HEK293 (cell line): ENCODE measurements at regions not wholly inside any gene's neighbourhood (a gene's known extent, or its start where the extent isn't known, plus 50 kb on each side); places are given as distances from the start of the nearest gene placed in this dataset.
"Not testable (repeated sequence)": the region's sequence is repeated elsewhere in the genome, so short reads cannot be mapped to it uniquely, and the experiment has no call there.

Source experiments
- CTCF ChIA-PET: fragments of 350-600 bp; formaldehyde crosslinking; extraction: SDS; loops from one replicate; lab custom pipeline; 2021; ENCODE audit warnings: antibody characterized with exemption; lab: Yijun Ruan, JAX
- POLR2A ChIA-PET: fragments of 300-600 bp; formaldehyde crosslinking; extraction: SDS; loops from one replicate; lab custom pipeline; 2020; ENCODE audit warnings: antibody characterized with exemption, inconsistent platforms; lab: Yijun Ruan, JAX
- H3K27ac ChIP-seq: fragments of 200-500 bp; sonication (Bioruptor generic); 2 replicates; pipeline ENCODE4 v1.5.1; 2014; ENCODE audit warnings: low read depth, low read length, control low read depth, inconsistent platforms; ENCODE audit errors: extremely low read depth
- H3K36me3 ChIP-seq, 2 experiments: fragments of 200-500 bp in 1 of 2; sonication (Bioruptor generic) in 1 of 2; 1 replicate in 1 of 2; 2 replicates in 1 of 2; pipeline ENCODE4 v1.5.1; 2014 to 2017; ENCODE audit warnings: inconsistent platforms in 2 of 2, low read length in 2 of 2; ENCODE audit not compliant: control insufficient read depth in 2 of 2, insufficient read depth in 1 of 2
- H3K4me1 ChIP-seq: fragments of 200-500 bp; sonication (Bioruptor generic); 2 replicates; pipeline ENCODE4 v1.5.1; 2014; ENCODE audit warnings: mild to moderate bottlenecking, low read length, inconsistent platforms; ENCODE audit not compliant: control insufficient read depth, insufficient read depth
- H3K4me3 ChIP-seq: 2 replicates; pipeline ENCODE4 v1.5.1; 2011; ENCODE audit warnings: low read depth, mild to moderate bottlenecking, control low read depth, low read length, moderate library complexity
- H3K9me3 ChIP-seq: fragments of 200-500 bp; sonication (Bioruptor generic); 2 replicates; pipeline ENCODE4 v1.5.1; 2014; ENCODE audit warnings: low read depth, low read length, inconsistent platforms; ENCODE audit not compliant: control insufficient read depth, insufficient read depth
- BCL11A ChIP-seq: fragments of 450-650 bp; formaldehyde crosslinking; IDR thresholded peaks from 2 replicates; pipeline ENCODE4 v1.5.1; 2016; ENCODE audit warnings: low read depth, missing biosample characterization, missing genetic modification characterization
- BCL11B ChIP-seq: fragments of 450-650 bp; formaldehyde crosslinking; IDR thresholded peaks from 2 replicates; pipeline ENCODE4 v1.5.1; 2016; ENCODE audit warnings: low read depth, missing biosample characterization, missing genetic modification characterization
- FEZF1 ChIP-seq: fragments of 450-650 bp; formaldehyde crosslinking; IDR thresholded peaks from 2 replicates; pipeline ENCODE4 v1.5.1; 2016; ENCODE audit warnings: missing biosample characterization, missing genetic modification characterization
- KLF16 ChIP-seq: fragments of 450-650 bp; formaldehyde crosslinking; IDR thresholded peaks from 2 replicates; pipeline ENCODE4 v1.5.1; 2017; ENCODE audit warnings: missing biosample characterization, missing genetic modification characterization
- REST ChIP-seq: fragments of 450-650 bp; formaldehyde crosslinking; IDR thresholded peaks from 2 replicates; pipeline ENCODE4 v1.5.1; 2016; ENCODE audit warnings: missing biosample characterization, missing genetic modification characterization
- SCRT2 ChIP-seq: fragments of 450-650 bp; formaldehyde crosslinking; IDR thresholded peaks from 2 replicates; pipeline ENCODE4 v1.5.1; 2016; ENCODE audit warnings: missing biosample characterization, missing genetic modification characterization
- YY2 ChIP-seq: fragments of 450-650 bp; formaldehyde crosslinking; IDR thresholded peaks from 2 replicates; pipeline ENCODE4 v1.5.1; 2016; ENCODE audit warnings: missing biosample characterization, missing genetic modification characterization
- ZBTB10 ChIP-seq: fragments of 450-650 bp; formaldehyde crosslinking; IDR thresholded peaks from 2 replicates; pipeline ENCODE4 v1.5.1; 2016; ENCODE audit warnings: missing biosample characterization, missing genetic modification characterization
- ZBTB11 ChIP-seq: fragments of 450-650 bp; formaldehyde crosslinking; conservative IDR thresholded peaks from 2 replicates; pipeline ENCODE4 v1.5.1; 2016; ENCODE audit warnings: low read depth, missing biosample characterization, missing genetic modification characterization
- ZBTB48 ChIP-seq: fragments of 450-650 bp; formaldehyde crosslinking; IDR thresholded peaks from 2 replicates; pipeline ENCODE4 v1.5.1; 2016; ENCODE audit warnings: missing biosample characterization, missing genetic modification characterization
- ZEB2 ChIP-seq: fragments of 450-650 bp; formaldehyde crosslinking; IDR thresholded peaks from 2 replicates; pipeline ENCODE4 v1.5.1; 2016; ENCODE audit warnings: missing biosample characterization, missing genetic modification characterization
- ZNF239 ChIP-seq: fragments of 450-650 bp; formaldehyde crosslinking; IDR thresholded peaks from 2 replicates; pipeline ENCODE4 v1.5.1; 2016; ENCODE audit warnings: missing biosample characterization, missing genetic modification characterization
- ZNF324 ChIP-seq: fragments of 450-650 bp; formaldehyde crosslinking; IDR thresholded peaks from 2 replicates; pipeline ENCODE4 v1.5.1; 2016; ENCODE audit warnings: missing biosample characterization, missing genetic modification characterization
- ZNF398 ChIP-seq: fragments of 450-650 bp; formaldehyde crosslinking; IDR thresholded peaks from 2 replicates; pipeline ENCODE4 v1.5.1; 2017; ENCODE audit warnings: missing biosample characterization, missing genetic modification characterization
- ZNF426 ChIP-seq: fragments of 450-650 bp; formaldehyde crosslinking; IDR thresholded peaks from 2 replicates; pipeline ENCODE4 v1.5.1; 2017; ENCODE audit warnings: missing biosample characterization, missing genetic modification characterization, mild to moderate bottlenecking, inconsistent platforms, moderate library complexity
- ZNF510 ChIP-seq: fragments of 450-650 bp; formaldehyde crosslinking; IDR thresholded peaks from 2 replicates; pipeline ENCODE4 v1.5.1; 2018; ENCODE audit warnings: mild to moderate bottlenecking, missing genetic modification characterization, missing biosample characterization; ENCODE audit not compliant: insufficient replicate concordance
- ZNF544 ChIP-seq: fragments of 450-650 bp; formaldehyde crosslinking; IDR thresholded peaks from 2 replicates; pipeline ENCODE4 v1.5.0; 2017; ENCODE audit warnings: missing biosample characterization, missing genetic modification characterization
- ZNF548 ChIP-seq: fragments of 450-650 bp; formaldehyde crosslinking; IDR thresholded peaks from 2 replicates; pipeline ENCODE4 v1.5.1; 2016; ENCODE audit warnings: missing biosample characterization, missing genetic modification characterization
- ZNF580 ChIP-seq: fragments of 450-650 bp; formaldehyde crosslinking; IDR thresholded peaks from 2 replicates; pipeline ENCODE4 v1.5.1; 2016; ENCODE audit warnings: missing biosample characterization, missing genetic modification characterization

GRCh38 chr21:20031807-20032206, 966.4 kb upstream of the NCAM2 start (continued):
- TF ChIP-seq REST (no peak), BCL11B (no peak), ZNF544 (tag by site-specific recombination) (no peak)

- CTCF ChIA-PET, result interaction anchor here (0.5 to 0.8 kb wide), 4 partner anchors 8 to 1779 kb away, joined by 3 to 8 read pairs (median 4); no protein-coding TSS in a partner anchor
- POLR2A ChIA-PET, result no interaction called here
- no peaks in the 10 kb centered on the region; the same call in 1 of the 2 replicates for H3K9me3 ChIP-seq
- H3K4me1 ChIP-seq, result no peaks in the 10 kb centered on the region
- H3K27ac ChIP-seq, result no peak overlapping the region
- no peaks in the 10 kb centered on the region for H3K36me3 ChIP-seq
- TF ChIP-seq ZBTB48 (tag by site-specific recombination) (no peak), ZNF510 (tag by site-specific recombination) (no peak), BCL11A (tag by site-specific recombination) (no peak), ZEB2 (tag by site-specific recombination) (no peak), ZNF239 (no peak), ZNF324 (tag by site-specific recombination) (no peak), SCRT2 (no peak), FEZF1 (tag by site-specific recombination) (no peak), ZBTB10 (tag by site-specific recombination) (no peak), ZNF580 (tag by site-specific recombination) (no peak)
- H3K4me3 ChIP-seq, result no peak overlapping the region
These were observed 957.4 kb upstream of the NCAM2 start for GRCh38 chr21:20040768-20041167.

GRCh38 chr21:20045197-20045596, 953.0 kb upstream of the NCAM2 start:
- POLR2A ChIA-PET, result no interaction called here
- TF ChIP-seq ZNF426 (tag by site-specific recombination) (no peak), ZNF398 (no peak), ZNF548 (tag by site-specific recombination) (no peak), KLF16 (tag by site-specific recombination) (no peak), ZBTB11 (tag by site-specific recombination) (no peak), YY2 (tag by site-specific recombination) (no peak)
- CTCF ChIA-PET, result no interaction called here

GRCh38 chr21:20048130-20048837, 949.9 kb upstream of the NCAM2 start:
- POLR2A ChIA-PET, CTCF ChIA-PET, H3K27ac ChIP-seq, H3K9me3 ChIP-seq, H3K4me3 ChIP-seq, H3K4me1 ChIP-seq, H3K36me3 ChIP-seq: not testable (repeated sequence)

More at GRCh38 chr21:20045197-20045596, 953.0 kb upstream of the NCAM2 start:
- no peak overlapping the region for H3K27ac ChIP-seq
- H3K4me1 ChIP-seq, result no peaks in the 10 kb centered on the region
- no peaks in the 10 kb centered on the region for H3K36me3 ChIP-seq
- no peaks in the 10 kb centered on the region; the same call in 1 of the 2 replicates for H3K9me3 ChIP-seq
- no peak overlapping the region for H3K4me3 ChIP-seq
